ENCODE measurements at regions not wholly inside any gene's neighbourhood (a gene's known extent, or its start where the extent isn't known, plus 50 kb on each side); places are given as distances from the start of the nearest gene placed in this dataset.

- Mint-ChIP-seq H3K27ac (no peak overlapping the region), H3K27me3 (ENCODE audit: low read depth) (peaks cover 24% of the 10 kb centered on the region), H3K9me3 (no peaks in the 10 kb centered on the region), H3K4me1 (ENCODE audit: low read depth) (no peaks in the 10 kb centered on the region), H3K36me3 (ENCODE audit: low read depth) (no peaks in the 10 kb centered on the region), H3K4me3 (no peak overlapping the region)
- intact Hi-C loops (cut with micrococcal nuclease) = no loop called here
- no peak for DNase-seq
- CTCF ChIA-PET = no interaction called here
These were observed 98.4 kb upstream of the KAZN start for GRCh38 chr1:14500041-14500440.

- intact Hi-C loops (cut with micrococcal nuclease) = no loop called here
- no peaks in the 10 kb centered on the region for H3K4me1 Mint-ChIP-seq (ENCODE audit: low read depth)
- CTCF ChIA-PET = no interaction called here
- H3K36me3 Mint-ChIP-seq (ENCODE audit: low read depth) = no peaks in the 10 kb centered on the region
- H3K9me3 Mint-ChIP-seq = no peaks in the 10 kb centered on the region
- no peak overlapping the region for H3K27ac Mint-ChIP-seq
- H3K4me3 Mint-ChIP-seq = no peak overlapping the region
- DNase-seq = no peak
- H3K27me3 Mint-ChIP-seq (ENCODE audit: low read depth) = peaks cover 24% of the 10 kb centered on the region
These were observed 97.6 kb upstream of the KAZN start for GRCh38 chr1:14500912-14501311.

- Mint-ChIP-seq H3K36me3 (ENCODE audit: low read depth) (no peaks in the 10 kb centered on the region), H3K4me1 (ENCODE audit: low read depth) (no peaks in the 10 kb centered on the region), H3K27me3 (ENCODE audit: low read depth) (peaks cover 13% of the 10 kb centered on the region), H3K27ac (no peak overlapping the region), H3K4me3 (no peak overlapping the region), H3K9me3 (no peaks in the 10 kb centered on the region)
- CTCF ChIA-PET = no interaction called here
- intact Hi-C loops (cut with micrococcal nuclease) = no loop called here
- DNase-seq = no peak
These were observed 94.0 kb upstream of the KAZN start for GRCh38 chr1:14504517-14504916.

GRCh38 chr1:14506471-14507255 lies 91.8 kb upstream of the KAZN start:
- no peaks in the 10 kb centered on the region for H3K4me1 Mint-ChIP-seq (ENCODE audit: low read depth)
- no peak overlapping the region for H3K27ac Mint-ChIP-seq
- CTCF ChIA-PET = interaction anchor here (0.6 kb wide), 1 partner anchor 232 kb away, joined by 3 read pairs; no protein-coding TSS in a partner anchor
- H3K4me3 Mint-ChIP-seq = no peak overlapping the region
- no peaks in the 10 kb centered on the region for H3K9me3 Mint-ChIP-seq
- no peaks in the 10 kb centered on the region for H3K36me3 Mint-ChIP-seq (ENCODE audit: low read depth)
- no peak for DNase-seq
- intact Hi-C loops (cut with micrococcal nuclease) = no loop called here
- H3K27me3 Mint-ChIP-seq (ENCODE audit: low read depth) = peaks cover 9% of the 10 kb centered on the region

GRCh38 chr1:14507262-14507661 lies 91.2 kb upstream of the KAZN start:
- H3K4me3 Mint-ChIP-seq = no peak overlapping the region
- H3K36me3 Mint-ChIP-seq (ENCODE audit: low read depth) = no peaks in the 10 kb centered on the region
- peaks cover 7% of the 10 kb centered on the region for H3K27me3 Mint-ChIP-seq (ENCODE audit: low read depth)

GRCh38 chr1:14508613-14509012 lies 89.9 kb upstream of the KAZN start:
- Mint-ChIP-seq H3K4me1 (ENCODE audit: low read depth) (no peaks in the 10 kb centered on the region), H3K4me3 (no peak overlapping the region), H3K36me3 (ENCODE audit: low read depth) (no peaks in the 10 kb centered on the region), H3K27me3 (ENCODE audit: low read depth) (peaks cover 9% of the 10 kb centered on the region), H3K27ac (no peak overlapping the region), H3K9me3 (no peaks in the 10 kb centered on the region)
- DNase-seq = no peak
- CTCF ChIA-PET = no interaction called here
- intact Hi-C loops (cut with micrococcal nuclease) = no loop called here

More at GRCh38 chr1:14507262-14507661, 91.2 kb upstream of the KAZN start:
- intact Hi-C loops (cut with micrococcal nuclease) = no loop called here
- CTCF ChIA-PET = no interaction called here
- DNase-seq = no peak
- no peak overlapping the region for H3K27ac Mint-ChIP-seq
- no peaks in the 10 kb centered on the region for H3K9me3 Mint-ChIP-seq
- no peaks in the 10 kb centered on the region for H3K4me1 Mint-ChIP-seq (ENCODE audit: low read depth)

- intact Hi-C loops (cut with micrococcal nuclease) = no loop called here
- no peaks in the 10 kb centered on the region for H3K4me1 Mint-ChIP-seq (ENCODE audit: low read depth)
- CTCF ChIA-PET = no interaction called here
- DNase-seq = no peak
- no peak overlapping the region for H3K4me3 Mint-ChIP-seq
- peaks cover 5% of the 10 kb centered on the region for H3K27me3 Mint-ChIP-seq (ENCODE audit: low read depth)
- no peaks in the 10 kb centered on the region for H3K9me3 Mint-ChIP-seq
- no peaks in the 10 kb centered on the region for H3K36me3 Mint-ChIP-seq (ENCODE audit: low read depth)
- H3K27ac Mint-ChIP-seq = no peak overlapping the region
These were observed 87.3 kb upstream of the KAZN start for GRCh38 chr1:14511166-14511680.

- no peak overlapping the region for H3K4me3 Mint-ChIP-seq
- H3K4me1 Mint-ChIP-seq (ENCODE audit: low read depth) = peaks cover 1% of the 10 kb centered on the region
- CTCF ChIA-PET = no interaction called here
- H3K9me3 Mint-ChIP-seq = no peaks in the 10 kb centered on the region
- no peaks in the 10 kb centered on the region for H3K36me3 Mint-ChIP-seq (ENCODE audit: low read depth)
- intact Hi-C loops (cut with micrococcal nuclease) = no loop called here
- H3K27ac Mint-ChIP-seq = no peak overlapping the region
- no peak for DNase-seq
- H3K27me3 Mint-ChIP-seq (ENCODE audit: low read depth) = peaks cover 6% of the 10 kb centered on the region
These were observed 86.5 kb upstream of the KAZN start for GRCh38 chr1:14511796-14512585.

- no peak for DNase-seq
- H3K4me1 Mint-ChIP-seq (ENCODE audit: low read depth) = peaks cover 8% of the 10 kb centered on the region
- peaks cover 7% of the 10 kb centered on the region for H3K27me3 Mint-ChIP-seq (ENCODE audit: low read depth)
- no peak overlapping the region for H3K27ac Mint-ChIP-seq
- no peak overlapping the region for H3K4me3 Mint-ChIP-seq
- H3K9me3 Mint-ChIP-seq = no peaks in the 10 kb centered on the region
- CTCF ChIA-PET = no interaction called here
- intact Hi-C loops (cut with micrococcal nuclease) = no loop called here
- no peaks in the 10 kb centered on the region for H3K36me3 Mint-ChIP-seq (ENCODE audit: low read depth)
These were observed 85.4 kb upstream of the KAZN start for GRCh38 chr1:14513111-14513510.

GRCh38 chr1:14514739-14515138 lies 83.7 kb upstream of the KAZN start:
- Mint-ChIP-seq H3K4me1 (ENCODE audit: low read depth) (peaks cover 8% of the 10 kb centered on the region), H3K27ac (no peak overlapping the region), H3K9me3 (no peaks in the 10 kb centered on the region), H3K36me3 (ENCODE audit: low read depth) (no peaks in the 10 kb centered on the region), H3K27me3 (ENCODE audit: low read depth) (peaks cover 7% of the 10 kb centered on the region), H3K4me3 (no peak overlapping the region)
- CTCF ChIA-PET = no interaction called here
- no peak for DNase-seq
- intact Hi-C loops (cut with micrococcal nuclease) = no loop called here

GRCh38 chr1:14516974-14517840 lies 81.3 kb upstream of the KAZN start:
- no peaks in the 10 kb centered on the region for H3K9me3 Mint-ChIP-seq
- no peak overlapping the region for H3K4me3 Mint-ChIP-seq
- peaks cover 5% of the 10 kb centered on the region for H3K27me3 Mint-ChIP-seq (ENCODE audit: low read depth)
- H3K27ac Mint-ChIP-seq = peak overlapping the region; percentile 31
- intact Hi-C loops (cut with micrococcal nuclease) = no loop called here
- H3K36me3 Mint-ChIP-seq (ENCODE audit: low read depth) = no peaks in the 10 kb centered on the region
- CTCF ChIA-PET = interaction anchor here (0.6 kb wide), 1 partner anchor 469 kb away, joined by 3 read pairs; no protein-coding TSS in a partner anchor
- peaks cover 8% of the 10 kb centered on the region for H3K4me1 Mint-ChIP-seq (ENCODE audit: low read depth)
- DNase-seq = peak; percentile 37

GRCh38 chr1:14517841-14518180 lies 80.7 kb upstream of the KAZN start:
- Mint-ChIP-seq H3K27ac (peak overlapping the region; percentile 31), H3K9me3 (no peaks in the 10 kb centered on the region), H3K27me3 (ENCODE audit: low read depth) (peaks cover 3% of the 10 kb centered on the region), H3K36me3 (ENCODE audit: low read depth) (no peaks in the 10 kb centered on the region), H3K4me3 (no peak overlapping the region), H3K4me1 (ENCODE audit: low read depth) (peaks cover 8% of the 10 kb centered on the region)
- peak; percentile 6 for DNase-seq
- CTCF ChIA-PET = no interaction called here
- intact Hi-C loops (cut with micrococcal nuclease) = no loop called here

All from activated naive CD4-positive, alpha-beta T cell treated with anti-CD3 and anti-CD28 coated beads for 36 hours (primary cell).